HFF-Myc (cell line): ENCODE measurements at regions not wholly inside any gene's neighbourhood (a gene's known extent, or its start where the extent isn't known, plus 50 kb on each side); places are given as distances from the start of the nearest gene placed in this dataset.
"Not testable (repeated sequence)": the region's sequence is repeated elsewhere in the genome, so short reads cannot be mapped to it uniquely, and the experiment has no call there.

Source experiments
- DNase-seq: peaks from one replicate; pipeline ENCODE4 v3.0.0-alpha.2; 2011; ENCODE audit warnings: low read depth; ENCODE audit errors: extremely low read depth
- H3K4me3 ChIP-seq: replicated peaks from 2 replicates; pipeline ENCODE4 v1.5.1; 2011; ENCODE audit warnings: low read depth, mild to moderate bottlenecking, control low read depth, low read length
- CTCF ChIP-seq: IDR thresholded peaks from 2 replicates; pipeline ENCODE4 v1.5.1; 2012; ENCODE audit warnings: mild to moderate bottlenecking, low read depth, low read length, control low read depth; ENCODE audit errors: missing control alignments

- DNase-seq: no peak
- H3K4me3 ChIP-seq: no peak overlapping the region
- TF ChIP-seq CTCF: no peak
These were observed 180.5 kb downstream of the KIT start for GRCh38 chr4:54838301-54838700.

GRCh38 chr4:54837576-54838140 is 179.9 kb downstream of the KIT start:
- no peak for TF ChIP-seq CTCF
- no peak for DNase-seq
- H3K4me3 ChIP-seq: no peak overlapping the region

GRCh38 chr4:54828361-54828760 is 170.6 kb downstream of the KIT start:
- not testable (repeated sequence) for H3K4me3 ChIP-seq, DNase-seq

- H3K4me3 ChIP-seq: no peak overlapping the region
- no peak for DNase-seq
- TF ChIP-seq CTCF: no peak
These were observed 165.9 kb downstream of the KIT start for GRCh38 chr4:54823616-54824015.

- no peak for DNase-seq
- TF ChIP-seq CTCF: no peak
- no peak overlapping the region for H3K4me3 ChIP-seq
These were observed 161.3 kb downstream of the KIT start for GRCh38 chr4:54819034-54819433.

GRCh38 chr4:54818481-54818880 is 160.7 kb downstream of the KIT start:
- DNase-seq: no peak
- TF ChIP-seq CTCF: no peak
- no peak overlapping the region for H3K4me3 ChIP-seq

- TF ChIP-seq CTCF: no peak
- H3K4me3 ChIP-seq: no peak overlapping the region
- DNase-seq: no peak
These were observed 155.9 kb downstream of the KIT start for GRCh38 chr4:54813674-54814073.

GRCh38 chr4:54806351-54806750 is 148.6 kb downstream of the KIT start:
- no peak overlapping the region for H3K4me3 ChIP-seq

More at GRCh38 chr4:54806351-54806750, 148.6 kb downstream of the KIT start:
- no peak for TF ChIP-seq CTCF
- DNase-seq: no peak
